C4-2B (cell line): ENCODE measurements at regions not wholly inside any gene's neighbourhood (a gene's known extent, or its start where the extent isn't known, plus 50 kb on each side); places are given as distances from the start of the nearest gene placed in this dataset.

ENCODE experiments used
- ZFX ChIP-seq: fragments of 450-650 bp; IDR thresholded peaks from 2 replicates; pipeline ENCODE4 v1.6.1; 2017
- TF ChIP-seq, protein P1 (sequence below): fragments of 450-650 bp; conservative IDR thresholded peaks from 2 replicates; pipeline ENCODE4 v1.5.1; 2017; ENCODE audit warnings: mild to moderate bottlenecking

DNA sequence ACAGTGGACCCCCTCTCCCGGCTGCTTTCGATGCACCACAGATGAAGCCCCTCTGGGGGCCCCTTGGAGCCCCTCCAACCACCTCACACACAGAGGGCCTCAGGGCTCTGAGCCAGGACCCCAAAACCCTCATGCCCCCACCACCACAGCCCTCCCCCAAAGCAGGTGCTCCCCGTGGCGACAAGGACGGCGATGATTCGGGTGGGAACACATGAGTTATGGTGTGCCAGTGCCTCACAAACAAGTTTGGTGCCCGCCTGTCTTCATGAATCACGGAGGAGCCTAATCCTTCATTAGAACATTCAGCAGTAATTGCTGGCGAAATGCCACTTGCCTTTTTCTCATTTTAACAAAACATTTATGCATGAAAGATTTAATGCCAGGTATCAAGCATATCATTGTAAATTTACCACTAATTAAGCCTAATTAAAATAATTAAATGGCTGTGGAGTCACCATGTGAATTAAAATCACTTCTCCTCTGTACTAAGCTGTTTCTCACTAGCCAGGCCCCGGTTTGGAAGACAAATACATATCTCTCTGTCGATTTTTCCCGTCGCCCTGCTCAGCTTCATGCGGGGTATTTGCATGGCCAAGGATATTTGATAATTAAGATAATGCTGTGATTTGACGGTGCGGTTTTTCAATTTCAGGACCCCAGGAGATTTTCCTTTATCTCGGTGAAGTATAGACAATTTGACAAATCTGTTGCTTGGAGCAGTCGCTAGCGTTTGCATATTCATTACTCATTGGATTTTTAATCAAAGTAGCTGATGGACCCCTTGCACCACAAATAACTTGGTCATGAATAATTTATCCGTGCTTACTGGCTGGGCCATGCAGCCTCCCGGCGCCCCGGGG, 157.0 kb downstream of the TLE3 start:
- TF ChIP-seq, protein P1, sequence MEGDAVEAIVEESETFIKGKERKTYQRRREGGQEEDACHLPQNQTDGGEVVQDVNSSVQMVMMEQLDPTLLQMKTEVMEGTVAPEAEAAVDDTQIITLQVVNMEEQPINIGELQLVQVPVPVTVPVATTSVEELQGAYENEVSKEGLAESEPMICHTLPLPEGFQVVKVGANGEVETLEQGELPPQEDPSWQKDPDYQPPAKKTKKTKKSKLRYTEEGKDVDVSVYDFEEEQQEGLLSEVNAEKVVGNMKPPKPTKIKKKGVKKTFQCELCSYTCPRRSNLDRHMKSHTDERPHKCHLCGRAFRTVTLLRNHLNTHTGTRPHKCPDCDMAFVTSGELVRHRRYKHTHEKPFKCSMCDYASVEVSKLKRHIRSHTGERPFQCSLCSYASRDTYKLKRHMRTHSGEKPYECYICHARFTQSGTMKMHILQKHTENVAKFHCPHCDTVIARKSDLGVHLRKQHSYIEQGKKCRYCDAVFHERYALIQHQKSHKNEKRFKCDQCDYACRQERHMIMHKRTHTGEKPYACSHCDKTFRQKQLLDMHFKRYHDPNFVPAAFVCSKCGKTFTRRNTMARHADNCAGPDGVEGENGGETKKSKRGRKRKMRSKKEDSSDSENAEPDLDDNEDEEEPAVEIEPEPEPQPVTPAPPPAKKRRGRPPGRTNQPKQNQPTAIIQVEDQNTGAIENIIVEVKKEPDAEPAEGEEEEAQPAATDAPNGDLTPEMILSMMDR = no peak
- no peak for TF ChIP-seq ZFX
